Panc1 (cell line): ENCODE measurements at regions not wholly inside any gene's neighbourhood (a gene's known extent, or its start where the extent isn't known, plus 50 kb on each side); places are given as distances from the start of the nearest gene placed in this dataset.

ENCODE experiments used
- CTCF ChIP-seq: fragments of 450-650 bp; IDR thresholded peaks from 2 replicates; pipeline ENCODE4 v1.5.1; 2017; ENCODE audit warnings: mild to moderate bottlenecking
- POLR2AphosphoS5 ChIP-seq: IDR thresholded peaks from 2 replicates; pipeline ENCODE4 v1.6.1; 2012; ENCODE audit warnings: mild to moderate bottlenecking, low read depth, low read length, moderate library complexity
- REST ChIP-seq, 2 experiments: IDR thresholded peaks; 2 replicates each; pipeline ENCODE4 v1.6.1; 2011 to 2012; ENCODE audit warnings: low read depth in 2 of 2, control low read depth in 1 of 2, low read length in 1 of 2, mild to moderate bottlenecking in 1 of 2, moderate library complexity in 1 of 2; ENCODE audit not compliant: insufficient read depth in 1 of 2
- TCF7L2 ChIP-seq: IDR thresholded peaks from 2 replicates; pipeline ENCODE4 v1.6.1; 2011; ENCODE audit warnings: mild to moderate bottlenecking, low read depth, low read length, inconsistent platforms

- TF ChIP-seq CTCF (no peak), TCF7L2 (no peak), REST (IDR thresholded peaks at IDR 0.05; ENCODE audit: insufficient read depth in 1 of 2, low read depth in 2 of 2, low read length in 1 of 2) (no peak), POLR2AphosphoS5 (no peak)
Observed at GRCh38 chr18:64693766-64694165, 544.9 kb upstream of the LINC00305 start.
